Hippocampal formation (tissue), 2 donors: ENCODE measurements at regions not wholly inside any gene's neighbourhood (a gene's known extent, or its start where the extent isn't known, plus 50 kb on each side); places are given as distances from the start of the nearest gene placed in this dataset.

ENCODE experiments used
- DNase-seq, 2 donors: peaks; one replicate each; lab custom pipeline; 2025; lab: John Stamatoyannopoulos, UW

GRCh38 chr5:76030343-76030742, 52.8 kb upstream of the SV2C start:
- DNase-seq = no peak

- no peak for DNase-seq
Observed at GRCh38 chr5:76029739-76030138, 53.4 kb upstream of the SV2C start.

GRCh38 chr5:76025790-76026189, 57.4 kb upstream of the SV2C start:
- no peak for DNase-seq

- no peak for DNase-seq
Observed at GRCh38 chr5:76025069-76025468, 58.1 kb upstream of the SV2C start.

- no peak for DNase-seq
Observed at GRCh38 chr5:76022611-76023010, 60.6 kb upstream of the SV2C start.

GRCh38 chr5:76021936-76022584, 61.1 kb upstream of the SV2C start:
- no peak for DNase-seq

GRCh38 chr5:76016258-76016657, 66.9 kb upstream of the SV2C start:
- no peak for DNase-seq

GRCh38 chr5:76014005-76014404, 69.2 kb upstream of the SV2C start:
- DNase-seq = no peak

GRCh38 chr5:76007904-76008303, 75.3 kb upstream of the SV2C start:
- DNase-seq = no peak

GRCh38 chr5:76000582-76000981, 82.6 kb upstream of the SV2C start:
- DNase-seq = no peak

GRCh38 chr5:75993643-75994520, 89.3 kb upstream of the SV2C start:
- no peak for DNase-seq

- no peak for DNase-seq
Observed at GRCh38 chr5:75993183-75993582, 90.0 kb upstream of the SV2C start.

GRCh38 chr5:75992753-75993152, 90.4 kb upstream of the SV2C start:
- DNase-seq = no peak

GRCh38 chr5:75985077-75985476, 98.1 kb upstream of the SV2C start:
- no peak for DNase-seq

- DNase-seq = no peak
Observed at GRCh38 chr5:75975496-75975895, 107.7 kb upstream of the SV2C start.

- DNase-seq = no peak
Observed at GRCh38 chr5:75965292-75965691, 117.9 kb upstream of the SV2C start.

GRCh38 chr5:75964008-75964407, 119.2 kb upstream of the SV2C start:
- no peak for DNase-seq

GRCh38 chr5:75963554-75963953, 119.6 kb upstream of the SV2C start:
- no peak for DNase-seq

GRCh38 chr5:75961818-75962217, 121.4 kb upstream of the SV2C start:
- DNase-seq = no peak

- DNase-seq = no peak
Observed at GRCh38 chr5:75960129-75960528, 123.1 kb upstream of the SV2C start.

GRCh38 chr5:75952963-75953362, 130.2 kb upstream of the SV2C start:
- DNase-seq = no peak

- no peak for DNase-seq
Observed at GRCh38 chr5:75952291-75952690, 130.9 kb upstream of the SV2C start.

GRCh38 chr5:75951716-75952115, 131.5 kb upstream of the SV2C start:
- DNase-seq = no peak

GRCh38 chr5:75951158-75951557, 132.0 kb upstream of the SV2C start:
- peak; percentile 2 to 11 for DNase-seq
